ENCODE measurements at regions not wholly inside any gene's neighbourhood (a gene's known extent, or its start where the extent isn't known, plus 50 kb on each side); places are given as distances from the start of the nearest gene placed in this dataset.

- TF ChIP-seq, protein P1, sequence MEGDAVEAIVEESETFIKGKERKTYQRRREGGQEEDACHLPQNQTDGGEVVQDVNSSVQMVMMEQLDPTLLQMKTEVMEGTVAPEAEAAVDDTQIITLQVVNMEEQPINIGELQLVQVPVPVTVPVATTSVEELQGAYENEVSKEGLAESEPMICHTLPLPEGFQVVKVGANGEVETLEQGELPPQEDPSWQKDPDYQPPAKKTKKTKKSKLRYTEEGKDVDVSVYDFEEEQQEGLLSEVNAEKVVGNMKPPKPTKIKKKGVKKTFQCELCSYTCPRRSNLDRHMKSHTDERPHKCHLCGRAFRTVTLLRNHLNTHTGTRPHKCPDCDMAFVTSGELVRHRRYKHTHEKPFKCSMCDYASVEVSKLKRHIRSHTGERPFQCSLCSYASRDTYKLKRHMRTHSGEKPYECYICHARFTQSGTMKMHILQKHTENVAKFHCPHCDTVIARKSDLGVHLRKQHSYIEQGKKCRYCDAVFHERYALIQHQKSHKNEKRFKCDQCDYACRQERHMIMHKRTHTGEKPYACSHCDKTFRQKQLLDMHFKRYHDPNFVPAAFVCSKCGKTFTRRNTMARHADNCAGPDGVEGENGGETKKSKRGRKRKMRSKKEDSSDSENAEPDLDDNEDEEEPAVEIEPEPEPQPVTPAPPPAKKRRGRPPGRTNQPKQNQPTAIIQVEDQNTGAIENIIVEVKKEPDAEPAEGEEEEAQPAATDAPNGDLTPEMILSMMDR (IDR thresholded peaks at IDR 0.05), result no peak
- TF ChIP-seq POLR2AphosphoS5 (IDR thresholded peaks at IDR 0.05) (no peak), POLR2A (IDR thresholded peaks at IDR 0.05) (no peak), EP300 (IDR thresholded peaks at IDR 0.05; ENCODE audit: low read depth) (no peak)
Measured at GRCh38 chr22:22057617-22058378, 75.2 kb upstream of the TOP3B start.
